Endothelial cell of umbilical vein (primary cell): ENCODE measurements at regions not wholly inside any gene's neighbourhood (a gene's known extent, or its start where the extent isn't known, plus 50 kb on each side); places are given as distances from the start of the nearest gene placed in this dataset.

Source experiments
- BruUV-seq: library from RNA; stranded (reverse); fragments of 400-500 nt; replicated peaks from 2 replicates; lab custom pipeline; 2021; lab: Mats Ljungman, UMichigan
- CTCF ChIA-PET: fragments of 300-600, 350-600 bp; sonication (Branson Sonifier 250); formaldehyde crosslinking; loops from one replicate; lab custom pipeline; 2021; ENCODE audit warnings: antibody characterized with exemption, inconsistent platforms; lab: Charles Lee
- POLR2A ChIA-PET: fragments of 300-600, 350-600 bp; sonication (Branson Sonifier 250); formaldehyde crosslinking; loops from one replicate; lab custom pipeline; 2021; ENCODE audit warnings: antibody characterized with exemption, inconsistent platforms; lab: Charles Lee
- DNase-seq: peaks from one replicate; pipeline ENCODE4 v3.0.0-alpha.2; 2011; ENCODE audit warnings: low read depth, low spot score
- FAIRE-seq: peaks from 2 replicates; lab custom pipeline; 2011; peaks lifted over from hg19 to GRCh38; lab: Jason Lieb, UNC
- H2AFZ ChIP-seq: 2 replicates; pipeline ENCODE4 v1.6.0; 2012; ENCODE audit warnings: low read depth, low read length, control low read depth, inconsistent platforms
- H3K27ac ChIP-seq: 2 replicates; pipeline ENCODE4 v1.5.1; 2011; ENCODE audit warnings: low read depth, mild to moderate bottlenecking, control low read depth, low read length, moderate library complexity; ENCODE audit not compliant: insufficient read depth
- H3K27me3 ChIP-seq, 2 experiments: 2 replicates each; pipeline versions ENCODE4 v1.6.0 to v1.6.1; 2011; ENCODE audit warnings: low read length in 2 of 2, mixed read lengths in 1 of 2; ENCODE audit not compliant: control insufficient read depth in 2 of 2, insufficient read depth in 2 of 2
- H3K36me3 ChIP-seq, 2 experiments: 2 replicates in 1 of 2; 3 replicates in 1 of 2; pipeline ENCODE4 v1.5.1; 2011; ENCODE audit warnings: low read length in 2 of 2, mild to moderate bottlenecking in 1 of 2, moderate library complexity in 1 of 2; ENCODE audit not compliant: control insufficient read depth in 2 of 2, insufficient read depth in 2 of 2; ENCODE audit errors: extremely low read depth in 1 of 2
- H3K4me1 ChIP-seq: 3 replicates; pipeline ENCODE4 v1.5.1; 2011; ENCODE audit warnings: mild to moderate bottlenecking, low read length; ENCODE audit not compliant: control insufficient read depth, insufficient read depth; ENCODE audit errors: extremely low read depth
- H3K4me2 ChIP-seq: 2 replicates; pipeline ENCODE4 v1.6.1; 2011; ENCODE audit warnings: low read length, control low read depth, mixed read lengths; ENCODE audit not compliant: insufficient read depth
- H3K4me3 ChIP-seq, 3 experiments: fragments of 200-600 bp in 1 of 3; sonication (generic), shearing (Covaris generic) in 1 of 3; replicated peaks in 1 of 3; 2 replicates each; pipeline ENCODE4 v1.5.1; 2011 to 2016; ENCODE audit warnings: control low read depth in 3 of 3, low read length in 3 of 3, mild to moderate bottlenecking in 2 of 3, inconsistent platforms in 1 of 3, low read depth in 1 of 3, moderate library complexity in 1 of 3; ENCODE audit not compliant: insufficient read depth in 1 of 3
- H3K79me2 ChIP-seq: 2 replicates; pipeline ENCODE4 v1.6.0; 2012; ENCODE audit warnings: low read length, inconsistent platforms; ENCODE audit not compliant: control insufficient read depth, insufficient read depth
- H3K9ac ChIP-seq: replicated peaks from 2 replicates; pipeline ENCODE3; 2011; ENCODE audit warnings: low read length, control low read depth; ENCODE audit not compliant: insufficient read depth; ENCODE audit errors: extremely low read depth
- H3K9me1 ChIP-seq: replicated peaks from 3 replicates; pipeline ENCODE4 v1.6.0; 2011; ENCODE audit warnings: mild to moderate bottlenecking, low read length; ENCODE audit not compliant: control insufficient read depth, insufficient read depth; ENCODE audit errors: extremely low read depth
- H3K9me3 ChIP-seq: replicated peaks from 2 replicates; pipeline ENCODE4 v1.5.1; 2012; ENCODE audit warnings: low read length, inconsistent platforms; ENCODE audit not compliant: control insufficient read depth, insufficient read depth
- H4K20me1 ChIP-seq: replicated peaks from 2 replicates; pipeline ENCODE3; 2011; ENCODE audit warnings: mild to moderate bottlenecking, low read length; ENCODE audit not compliant: control insufficient read depth, insufficient read depth; ENCODE audit errors: extremely low read depth
- CTCF ChIP-seq, 2 donors: IDR thresholded peaks; 1 replicate in 1 of 2; 2 replicates in 1 of 2; pipeline ENCODE4 v1.5.1; 2011; ENCODE audit warnings: low read length in 2 of 2, mild to moderate bottlenecking in 2 of 2, moderate library complexity in 2 of 2, control low read depth in 1 of 2, inconsistent platforms in 1 of 2, low read depth in 1 of 2; ENCODE audit not compliant: insufficient read depth in 1 of 2; ENCODE audit errors: extremely low read depth in 1 of 2
- EZH2 ChIP-seq: IDR thresholded peaks from 2 replicates; pipeline ENCODE4 v1.6.1; 2012; ENCODE audit warnings: borderline replicate concordance, low read depth, mild to moderate bottlenecking, moderate library complexity, low read length, inconsistent platforms; ENCODE audit not compliant: severe bottlenecking
- FOS ChIP-seq: IDR thresholded peaks from 2 replicates; pipeline ENCODE4 v1.6.1; 2011; ENCODE audit warnings: mild to moderate bottlenecking, low read length, moderate library complexity, borderline replicate concordance; ENCODE audit not compliant: insufficient read depth
- GATA2 ChIP-seq: IDR thresholded peaks from 2 replicates; pipeline ENCODE4 v1.7.0; 2011; ENCODE audit warnings: low read depth, mild to moderate bottlenecking, moderate library complexity, mixed read lengths, low read length; ENCODE audit not compliant: insufficient read length, insufficient read depth
- JUN ChIP-seq: IDR thresholded peaks from 2 replicates; pipeline ENCODE4 v1.6.1; 2011; ENCODE audit warnings: borderline replicate concordance, low read depth; ENCODE audit not compliant: insufficient read length, insufficient read depth
- MYC ChIP-seq: IDR thresholded peaks from one replicate; pipeline ENCODE4 v1.6.1; 2011; ENCODE audit warnings: mild to moderate bottlenecking, low read depth, low read length
- POLR2A ChIP-seq: IDR thresholded peaks from 2 replicates; pipeline ENCODE4 v1.6.1; 2012; ENCODE audit warnings: low read depth, mild to moderate bottlenecking, control low read depth, low read length
- POLR2AphosphoS5 ChIP-seq: IDR thresholded peaks from 2 replicates; pipeline ENCODE4 v1.6.1; 2012; ENCODE audit warnings: low read depth, mild to moderate bottlenecking, control low read depth, low read length, moderate library complexity; ENCODE audit not compliant: insufficient read depth
- dilution Hi-C: fragments of 300-500 bp; cut with MboI; formaldehyde crosslinking; loops from one replicate; pipeline ENCODE4 v1.15.0; 2019; ENCODE audit warnings: low sequenced_read_pairs; ENCODE audit not compliant: extremely low pct_ligation_motif_present
- intact Hi-C: fragments of 100-400 bp; cut with micrococcal nuclease; formaldehyde crosslinking; loops from one replicate; pipeline ENCODE4 v1.10.0; 2022
- TF ChIP-seq, protein P1 (sequence below): IDR thresholded peaks from 2 replicates; pipeline ENCODE4 v1.6.1; 2011; ENCODE audit not compliant: insufficient read depth, insufficient read length

GRCh38 chr15:92525758-92526245 is 129.8 kb downstream of the FAM174B start:
- Histone ChIP-seq H3K27me3 (no peaks in the 10 kb centered on the region), H3K27ac (no peak overlapping the region), H3K36me3 (no peaks in the 10 kb centered on the region), H3K4me1 (peaks cover 1% of the 10 kb centered on the region), H3K4me3 (no peak overlapping the region), H4K20me1 (no peaks in the 10 kb centered on the region), H3K79me2 (no peaks in the 10 kb centered on the region), H2AFZ (no peak overlapping the region), H3K9me1 (no peaks in the 10 kb centered on the region), H3K9ac (no peak overlapping the region), H3K9me3 (no peaks in the 10 kb centered on the region), H3K4me2 (no peak overlapping the region)
- no peak for TF ChIP-seq EZH2
- TF ChIP-seq CTCF (IDR thresholded peaks at IDR 0.05; ENCODE audit: extremely low read depth in 1 of 2, insufficient read depth in 1 of 2, low read depth in 1 of 2, low read length in 2 of 2) = no peak
- TF ChIP-seq JUN = no peak
- no peak for TF ChIP-seq POLR2AphosphoS5
- no peak for TF ChIP-seq MYC
- TF ChIP-seq, protein P1, sequence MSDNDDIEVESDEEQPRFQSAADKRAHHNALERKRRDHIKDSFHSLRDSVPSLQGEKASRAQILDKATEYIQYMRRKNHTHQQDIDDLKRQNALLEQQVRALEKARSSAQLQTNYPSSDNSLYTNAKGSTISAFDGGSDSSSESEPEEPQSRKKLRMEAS = no peak
- no peak for TF ChIP-seq FOS
- no peak for TF ChIP-seq GATA2
- no peak for TF ChIP-seq POLR2A
- dilution Hi-C loops (no loop called here), intact Hi-C loops (no loop called here)
- no TSS peak for BruUV-seq
- FAIRE-seq (no peak), DNase-seq (no peak)
- ChIA-PET CTCF (interaction anchor here (1.7 kb wide), 1 partner anchor 189 kb away, joined by 8 read pairs; no protein-coding TSS in a partner anchor), POLR2A (no interaction called here)
